HUDEP-2 (cell line): ENCODE measurements at regions not wholly inside any gene's neighbourhood (a gene's known extent, or its start where the extent isn't known, plus 50 kb on each side); places are given as distances from the start of the nearest gene placed in this dataset.
"Not testable (repeated sequence)": the region's sequence is repeated elsewhere in the genome, so short reads cannot be mapped to it uniquely, and the experiment has no call there.

Experiments
- DNase-seq, 76 experiments: peaks; one replicate each; lab custom pipeline; 2025; ENCODE audit not compliant: unreplicated experiment in 76 of 76; lab: John Stamatoyannopoulos, UW

DNA sequence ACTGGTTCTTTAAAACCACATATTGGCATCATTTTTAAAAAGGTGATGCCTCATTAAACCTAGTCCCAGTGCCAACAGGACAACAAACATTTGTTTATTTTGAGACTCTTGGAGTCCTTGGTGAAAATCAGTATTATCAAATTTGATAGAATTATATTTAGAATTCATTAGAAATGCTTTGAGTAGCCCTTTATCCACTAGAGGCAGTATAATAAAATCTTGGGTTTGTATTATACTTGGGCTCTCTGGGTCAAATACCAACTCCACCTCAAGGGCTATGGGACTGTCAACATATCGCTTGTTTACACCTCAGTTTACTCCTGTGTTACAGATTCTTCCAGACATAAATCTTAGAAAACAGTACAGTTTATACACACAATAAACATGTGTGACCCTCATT, 335.7 kb upstream of the FSTL5 start:
- peak in 2 of 76 experiments; percentile 4 for DNase-seq

DNA sequence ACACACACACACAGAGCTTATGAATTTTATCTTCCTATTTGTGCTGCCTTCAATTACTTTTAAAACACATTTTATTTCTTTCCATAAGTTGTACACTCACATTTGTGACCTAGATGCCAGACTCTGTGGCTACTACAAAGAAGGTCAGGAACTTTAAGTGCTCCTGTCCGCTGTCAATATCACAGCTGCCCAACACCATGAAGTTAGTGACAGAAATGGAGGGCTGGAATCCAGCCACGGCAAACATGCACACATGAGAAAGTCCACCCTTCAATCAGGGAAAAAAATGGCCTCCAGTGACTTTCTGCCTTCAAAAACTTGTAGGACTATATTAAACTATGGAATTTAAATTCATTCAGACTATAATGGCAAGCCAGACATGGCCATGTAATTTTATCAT, 334.4 kb upstream of the FSTL5 start:
- no peak for DNase-seq

DNA sequence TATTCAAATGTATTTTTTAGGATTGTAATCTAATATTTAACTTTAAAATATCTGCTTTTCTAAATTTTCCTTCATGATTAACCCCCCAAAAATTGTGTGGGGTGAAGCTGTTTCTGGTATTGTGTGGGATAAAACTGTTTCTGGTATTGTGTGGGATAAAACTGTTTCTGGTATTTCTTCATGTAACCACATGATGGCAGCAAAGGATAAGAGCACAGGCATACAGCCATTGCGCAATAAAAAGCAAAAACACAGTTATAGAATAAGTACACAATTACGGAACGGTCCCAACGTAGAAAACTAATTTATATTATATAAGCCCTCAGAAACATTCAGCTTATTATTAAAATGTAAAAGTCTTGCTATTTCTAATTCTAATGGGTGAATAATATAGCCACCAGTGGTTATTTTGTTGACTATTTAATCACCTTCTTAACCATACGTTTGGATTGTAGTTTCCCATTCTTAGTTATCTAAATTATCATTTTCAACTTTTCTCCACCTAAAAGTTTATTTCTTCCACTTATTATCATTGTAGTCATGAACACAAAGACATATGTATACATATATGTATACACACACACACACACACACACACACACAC, 333.9 kb upstream of the FSTL5 start:
- peak in 16 of 76 experiments; percentile 1 to 37 (median 8) for DNase-seq

DNA sequence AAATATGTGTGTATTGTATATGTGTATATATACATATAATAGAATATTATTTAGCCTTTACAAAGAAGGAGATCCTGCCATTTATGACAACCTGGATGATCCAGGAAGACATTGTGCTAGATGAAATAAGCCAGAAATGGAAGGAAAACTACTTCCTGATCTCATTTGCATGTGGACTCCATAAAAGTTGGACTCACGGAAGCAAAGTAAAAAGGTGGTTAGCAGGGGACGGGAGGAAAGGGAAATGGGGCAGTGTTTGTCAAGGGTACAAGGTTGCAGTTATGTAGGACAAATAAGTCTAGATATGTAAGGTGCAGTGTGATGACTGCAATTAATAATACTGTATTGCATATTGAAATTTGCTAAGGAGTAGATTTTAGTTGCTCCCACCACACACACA, 331.1 kb upstream of the FSTL5 start:
- no peak for DNase-seq

DNA sequence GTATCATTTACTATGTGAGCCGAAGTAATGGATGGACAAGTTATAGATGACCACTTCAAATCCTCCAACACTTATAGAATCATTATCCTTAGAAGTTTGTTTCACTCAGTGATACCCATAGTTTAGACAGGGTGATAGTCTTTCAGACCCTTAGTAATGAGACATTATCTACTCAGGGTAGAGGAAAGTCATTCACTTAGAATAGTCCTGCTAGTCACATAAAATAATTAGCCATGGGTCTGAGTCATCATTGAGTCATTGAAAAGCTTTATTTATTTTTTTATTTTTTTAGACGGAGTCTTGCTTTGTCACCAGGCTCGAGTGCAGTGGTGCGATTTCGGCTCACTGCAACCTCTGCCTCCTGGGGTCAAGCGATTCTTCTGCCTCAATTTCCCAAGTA, 321.7 kb upstream of the FSTL5 start:
- DNase-seq = peak in 1 of 76 experiments; percentile 1

DNA sequence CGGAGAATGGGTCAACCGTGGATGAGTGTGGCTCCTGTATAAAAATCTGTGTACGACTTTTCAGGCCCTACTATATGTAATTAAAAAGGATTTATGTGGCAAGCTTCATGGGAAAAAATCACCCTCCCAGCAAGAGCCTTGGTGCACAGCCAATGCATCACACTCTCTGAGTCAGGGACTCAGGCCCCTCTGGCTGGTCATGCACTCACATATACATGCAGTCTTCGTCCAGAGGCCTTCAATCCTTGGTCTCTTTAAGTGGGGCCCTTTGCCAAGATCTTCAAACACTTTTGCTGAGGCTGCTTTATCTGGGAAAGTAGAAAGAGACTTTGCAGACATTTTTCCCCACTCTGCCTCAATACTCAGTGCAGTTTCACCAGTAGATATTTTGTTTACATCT, 311.4 kb upstream of the FSTL5 start:
- no peak for DNase-seq

DNA sequence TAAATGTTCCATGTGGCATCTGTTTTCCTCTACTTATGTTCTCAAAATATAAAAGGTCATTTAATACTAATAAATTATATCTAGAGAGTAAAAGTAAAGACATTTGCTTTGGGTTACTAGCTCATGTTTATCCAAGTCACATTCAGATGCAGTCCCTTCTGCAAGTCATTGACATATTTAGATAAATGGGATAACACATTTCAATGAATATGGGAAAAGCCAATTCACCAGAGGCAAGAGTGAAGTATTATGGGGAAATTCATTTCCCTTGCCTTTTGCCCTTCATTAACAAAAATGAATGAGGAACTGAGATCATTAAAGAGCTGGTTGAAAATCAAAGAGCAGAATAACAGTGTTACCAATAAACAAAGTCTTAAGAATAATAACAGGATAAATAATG, 306.2 kb upstream of the FSTL5 start:
- no peak for DNase-seq

DNA sequence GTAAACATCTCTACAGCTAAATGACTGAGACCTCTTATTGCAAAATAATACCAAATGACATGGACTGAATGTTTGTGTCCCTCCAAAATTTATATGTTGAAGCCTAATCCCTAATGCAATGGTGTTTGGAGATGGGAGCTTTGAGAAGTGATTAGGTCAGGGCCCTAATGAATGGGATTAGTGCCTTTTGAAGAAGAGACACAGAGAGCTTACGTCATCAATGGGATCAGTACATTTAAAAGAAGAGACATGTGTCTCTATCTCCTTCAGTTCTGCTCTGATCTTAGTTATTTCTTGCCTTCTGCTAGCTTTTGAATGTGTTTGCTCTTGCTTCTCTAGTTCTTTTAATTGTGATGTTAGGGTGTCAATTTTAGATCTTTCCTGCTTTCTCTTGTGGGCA, 301.6 kb upstream of the FSTL5 start:
- not testable (repeated sequence) for DNase-seq

DNA sequence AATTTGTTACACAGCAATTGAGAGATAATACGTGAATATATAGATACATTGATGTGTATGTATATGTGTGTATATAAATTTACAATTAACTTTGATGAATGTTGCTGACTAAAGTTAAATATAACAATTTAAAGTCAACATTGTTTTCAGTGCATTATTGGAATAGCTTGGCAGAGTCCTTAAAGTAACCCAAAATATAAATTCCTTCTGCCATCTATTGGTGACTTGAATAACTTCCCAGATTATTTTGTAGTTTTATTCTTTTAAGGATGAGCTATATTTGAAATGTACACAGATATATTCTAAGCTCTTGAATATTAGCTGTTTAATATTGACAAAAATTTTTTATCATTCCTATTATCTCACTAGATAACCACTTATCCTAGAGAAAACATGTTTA, 298.2 kb upstream of the FSTL5 start:
- peak in 2 of 76 experiments; percentile 3 to 5 for DNase-seq

DNA sequence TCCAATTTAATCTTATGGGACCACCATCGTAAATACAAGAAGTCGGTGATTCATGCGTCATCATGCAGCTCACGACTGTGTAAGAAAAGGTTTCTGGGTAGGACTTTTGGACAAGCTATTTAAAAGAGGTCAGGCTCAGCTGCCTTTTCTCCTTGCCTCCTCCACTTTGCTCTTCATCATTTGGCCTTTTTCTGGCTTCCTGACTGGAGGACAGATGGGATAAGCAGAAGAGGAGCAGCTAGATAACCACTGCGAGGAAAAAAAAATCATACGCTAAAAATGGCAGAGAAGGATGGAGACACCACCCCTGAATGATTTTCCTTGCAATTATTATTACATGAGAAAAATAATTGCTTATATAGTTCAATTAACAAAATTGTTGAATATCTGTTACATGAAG, 294.3 kb upstream of the FSTL5 start:
- no peak for DNase-seq

DNA sequence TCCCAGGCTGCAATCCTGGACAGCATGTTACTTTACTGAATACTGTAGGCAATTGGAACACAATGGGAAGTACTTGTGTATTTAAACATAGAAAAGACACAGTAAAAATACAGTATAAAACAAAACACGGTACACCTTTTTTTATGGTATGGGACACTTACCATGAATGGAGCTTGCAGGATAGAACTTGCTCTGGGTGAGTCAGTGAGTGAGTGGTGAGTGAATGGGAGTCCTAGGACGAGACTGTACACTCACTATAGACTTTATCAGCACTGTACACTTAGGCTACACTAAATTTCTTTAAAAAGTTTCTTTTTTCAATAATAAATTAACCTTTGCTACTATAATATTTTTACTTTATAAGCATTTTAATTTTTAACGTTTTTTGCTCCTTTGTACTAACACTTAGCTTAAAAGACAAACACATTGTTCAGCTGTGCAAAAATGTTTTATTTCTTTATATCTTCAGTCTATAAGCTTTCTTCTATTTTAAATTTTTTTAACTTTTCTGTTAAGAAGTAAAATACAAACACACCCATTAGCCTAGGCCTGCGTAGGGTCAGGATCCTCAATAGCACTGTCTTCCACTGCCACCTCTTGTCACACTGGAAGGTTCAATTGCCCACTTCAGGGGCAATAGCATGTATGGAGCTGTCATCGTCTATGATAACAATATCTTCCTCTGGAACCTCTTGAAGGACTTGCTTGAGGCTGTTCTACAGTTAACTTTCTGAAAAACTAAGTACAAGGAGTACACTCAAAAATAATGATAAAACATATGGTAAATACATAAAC, 293.5 kb upstream of the FSTL5 start:
- peak in 1 of 76 experiments; percentile 14 for DNase-seq

DNA sequence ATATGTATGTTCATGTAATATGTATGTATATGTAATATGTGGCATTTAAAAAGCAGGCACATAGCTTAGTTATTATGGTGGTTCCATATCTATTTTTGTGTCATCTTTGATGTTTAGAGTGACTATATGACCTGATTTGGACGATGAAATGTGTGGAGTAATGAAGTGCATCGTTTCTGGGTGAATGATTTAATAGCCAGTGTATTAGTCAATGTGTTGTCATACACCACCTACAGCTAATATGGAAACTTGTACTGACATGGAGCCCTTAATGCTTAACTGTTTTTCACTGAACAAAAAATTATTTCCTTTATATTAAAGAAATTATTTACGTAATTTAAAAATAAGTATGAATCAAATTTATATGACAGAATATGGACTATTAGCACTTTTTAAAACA, 292.3 kb upstream of the FSTL5 start:
- DNase-seq = no peak

DNA sequence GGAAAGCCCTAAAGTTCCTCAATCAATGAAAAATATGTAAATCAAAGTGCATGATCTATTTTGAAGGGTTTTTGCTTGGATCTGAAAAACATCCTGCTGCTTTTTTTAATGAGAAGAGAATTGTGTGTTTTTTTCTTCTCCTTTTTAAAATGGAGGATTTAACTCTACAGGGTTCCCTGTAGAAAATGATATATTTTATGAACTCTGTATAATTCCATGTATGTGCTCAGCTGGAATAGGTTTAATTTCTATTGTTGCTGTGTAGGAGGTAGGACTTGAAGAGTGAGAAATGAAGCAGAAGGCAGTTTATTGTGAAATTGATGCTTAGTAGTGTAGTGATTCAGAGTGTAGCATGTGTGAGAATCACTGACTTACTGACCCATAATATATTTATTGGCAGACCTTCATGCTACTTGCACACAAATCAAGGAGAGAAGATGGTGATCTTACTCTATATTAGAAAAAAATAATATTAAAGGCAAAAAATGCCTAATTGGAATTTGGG, 286.8 kb upstream of the FSTL5 start:
- DNase-seq = no peak

DNA sequence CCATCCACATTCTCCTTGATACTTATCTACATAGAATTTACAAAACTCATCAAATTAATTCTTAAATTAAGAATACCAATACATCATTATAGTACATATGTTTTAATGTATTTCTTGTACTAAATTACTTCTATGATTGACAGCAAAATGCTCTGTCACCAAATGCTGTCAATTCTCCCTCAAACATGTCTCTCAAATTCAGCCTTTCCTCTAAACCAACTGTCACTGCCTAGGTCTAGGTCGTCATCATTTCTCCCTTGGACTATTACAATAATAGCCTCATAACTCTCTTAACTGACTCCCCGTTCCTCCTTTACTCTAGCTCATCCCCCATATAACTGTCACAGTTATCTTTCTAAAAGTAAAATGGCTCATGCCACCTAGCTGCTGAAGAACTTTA, 279.7 kb upstream of the FSTL5 start:
- no peak for DNase-seq

DNA sequence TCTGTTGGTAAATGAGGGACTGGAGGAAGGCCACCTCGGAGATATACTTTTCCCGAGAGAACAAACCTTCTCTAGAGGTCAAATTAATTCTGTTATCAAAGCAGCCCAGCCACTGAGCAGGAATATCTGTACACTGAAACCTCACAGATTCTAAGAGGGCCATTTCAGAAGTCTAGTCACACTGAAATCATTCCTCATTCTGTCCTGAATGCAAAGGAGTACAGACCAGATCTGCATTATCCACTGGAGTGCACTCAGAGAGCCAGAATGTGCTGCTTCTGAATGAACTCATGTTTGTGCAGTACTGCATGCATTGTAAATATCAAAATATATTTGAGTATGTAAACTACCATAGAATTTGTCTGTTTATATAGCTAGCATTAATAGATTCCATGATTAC, 278.3 kb upstream of the FSTL5 start:
- peak in 2 of 76 experiments; percentile 5 to 18 for DNase-seq

DNA sequence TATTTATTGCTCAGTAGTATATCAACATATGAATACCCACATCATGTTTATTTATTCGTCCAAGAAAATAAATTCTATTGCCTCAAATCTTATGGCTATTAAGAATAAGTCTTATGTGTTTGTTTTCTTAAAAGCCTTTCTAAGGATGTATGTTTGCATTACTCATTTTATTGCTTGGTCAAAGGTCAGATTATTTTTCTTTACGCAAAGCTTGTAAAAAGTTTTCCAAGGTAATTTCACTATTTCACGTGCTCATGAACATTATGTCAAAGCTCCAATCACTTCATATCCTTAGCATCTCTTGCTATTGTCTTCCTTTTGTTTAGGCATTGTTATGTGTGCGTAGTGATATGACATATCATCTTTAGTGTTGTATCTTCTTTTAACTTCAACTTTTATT, 258.5 kb upstream of the FSTL5 start:
- DNase-seq = no peak

DNA sequence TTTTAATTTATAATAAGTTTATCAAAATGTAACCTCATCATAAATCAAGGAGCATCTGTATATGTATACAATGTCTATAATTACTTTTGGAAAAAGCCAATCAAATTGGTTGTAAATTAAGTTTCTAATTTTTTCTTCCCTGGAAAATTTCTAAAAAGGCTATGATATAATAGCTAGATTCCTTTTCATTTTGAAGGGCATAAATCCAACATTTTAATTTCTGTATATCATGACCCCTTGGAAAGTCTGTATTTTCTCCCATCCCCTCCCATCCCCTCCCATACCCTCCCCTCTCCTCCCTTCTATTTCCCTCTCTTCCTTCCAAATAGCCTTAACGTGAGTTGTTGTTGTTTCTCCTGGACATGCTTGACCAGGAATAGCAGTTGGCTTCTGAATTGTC, 247.1 kb upstream of the FSTL5 start:
- no peak for DNase-seq

DNA sequence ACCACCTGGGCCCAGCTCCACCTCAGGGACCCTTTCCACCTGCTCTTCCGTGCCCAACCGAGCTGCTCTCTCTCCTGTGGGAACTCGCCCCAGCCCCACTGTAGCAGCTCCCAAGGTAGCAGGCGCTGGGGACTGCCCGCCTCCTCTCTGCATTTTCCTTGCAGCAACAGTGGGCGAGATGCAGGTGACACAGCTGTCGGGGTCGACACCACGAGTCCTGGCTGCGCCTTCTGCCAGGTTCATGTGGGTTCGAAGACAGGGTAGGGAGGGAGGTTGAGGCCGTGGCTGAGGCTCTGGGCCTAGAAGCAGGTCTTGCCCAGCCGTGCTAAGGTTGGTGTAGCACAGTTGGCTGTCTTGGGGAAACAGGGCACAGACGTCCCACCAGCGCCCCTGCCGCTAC, 245.2 kb upstream of the FSTL5 start:
- DNase-seq = no peak

DNA sequence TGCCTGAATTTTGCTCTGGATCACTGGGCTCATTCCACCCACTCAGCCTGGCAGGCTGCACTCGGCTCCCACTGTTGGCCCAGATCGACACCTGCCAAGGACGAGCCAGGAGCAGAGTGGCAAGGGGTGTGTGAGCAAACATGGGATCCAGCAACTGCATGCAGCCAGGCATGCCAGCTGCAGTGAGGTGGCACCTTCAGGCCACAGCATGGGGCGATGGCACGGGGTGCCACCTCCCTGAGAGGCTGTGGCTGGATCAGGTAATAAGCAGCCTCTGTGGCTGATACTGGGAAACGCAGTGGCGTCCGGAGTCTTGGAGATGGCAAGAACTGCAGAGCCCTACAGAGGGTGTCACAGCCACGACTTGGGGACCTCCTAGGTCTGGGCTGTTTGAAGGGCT, 244.5 kb upstream of the FSTL5 start:
- no peak for DNase-seq

DNA sequence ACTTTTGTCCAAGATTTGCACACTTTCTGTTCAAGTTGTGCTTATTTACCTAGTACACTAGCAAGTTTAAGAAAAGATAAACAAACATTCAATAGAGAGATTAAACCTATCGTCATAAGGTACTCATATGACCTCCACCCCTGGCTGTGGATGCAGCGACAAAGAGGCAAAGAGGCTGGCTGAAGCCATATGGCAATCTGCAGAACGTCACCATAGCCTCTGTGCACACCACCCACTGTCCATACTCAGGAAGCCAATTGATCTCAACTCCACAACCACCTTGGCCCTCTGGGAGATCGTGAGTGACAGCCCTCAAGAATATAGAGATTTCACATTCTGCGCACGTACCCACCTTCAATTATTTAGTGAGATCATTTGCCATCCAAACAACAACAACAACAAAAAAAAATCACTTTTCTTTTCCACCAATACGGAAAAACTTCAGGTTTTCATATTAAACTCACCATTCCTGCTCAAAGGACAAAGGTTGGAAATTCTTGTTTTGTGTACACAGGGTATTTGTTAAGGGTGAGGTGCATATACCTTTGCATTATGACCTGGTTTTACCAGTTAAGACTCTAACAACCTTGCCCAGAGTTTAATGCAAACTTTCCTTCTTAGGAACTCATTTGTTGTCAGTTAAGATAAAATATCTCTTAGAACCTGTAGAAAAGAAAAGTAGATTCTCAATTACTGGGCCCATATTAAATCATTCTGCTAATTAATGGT, 243.0 kb upstream of the FSTL5 start:
- no peak for DNase-seq

DNA sequence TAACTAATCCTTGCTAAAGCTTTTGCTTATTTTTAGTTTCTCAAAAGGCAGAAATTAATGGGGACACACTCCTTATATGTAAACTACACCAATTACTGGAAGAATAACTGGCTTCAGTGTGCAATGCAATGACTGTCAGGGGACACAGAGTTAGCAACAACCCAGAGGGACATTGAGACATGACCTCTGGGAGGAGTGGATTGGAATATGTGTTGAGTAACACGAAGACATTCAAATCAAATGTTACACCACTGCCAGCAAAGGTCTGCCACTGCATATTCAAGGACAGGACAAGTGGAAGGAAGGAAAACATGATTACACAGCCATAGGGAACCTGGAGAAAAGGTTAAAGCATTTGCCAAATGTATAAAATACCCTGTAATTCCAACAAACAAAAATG, 240.1 kb upstream of the FSTL5 start:
- no peak for DNase-seq

DNA sequence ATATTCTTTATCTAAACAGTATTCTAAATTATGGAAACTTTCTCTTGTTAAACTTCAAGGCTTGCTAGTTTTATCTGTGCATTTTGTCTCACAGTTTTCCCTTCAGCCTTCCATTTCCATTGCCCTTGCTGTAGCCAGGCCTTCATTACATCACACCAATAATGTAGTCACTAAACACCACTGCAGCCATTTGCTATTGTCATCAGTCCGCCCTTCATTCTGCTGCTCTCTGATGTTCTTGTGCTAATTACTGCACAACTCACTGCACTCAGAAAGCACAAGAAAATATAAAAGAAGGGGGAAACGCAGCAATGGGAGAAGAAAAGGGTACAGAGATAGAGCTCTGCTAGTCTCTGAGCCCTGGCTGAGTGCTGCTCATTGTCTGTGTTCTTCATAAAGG, 239.6 kb upstream of the FSTL5 start:
- no peak for DNase-seq
